Eye (tissue), 1 donor: ENCODE measurements at regions not wholly inside any gene's neighbourhood (a gene's known extent, or its start where the extent isn't known, plus 50 kb on each side); places are given as distances from the start of the nearest gene placed in this dataset.

ENCODE experiments used
- DNase-seq: peaks from one replicate; pipeline ENCODE4 v3.0.0-alpha.2; 2015

GRCh38 chr3:107892955-107893624 is 197.7 kb downstream of the CD47 start:
- no peak for DNase-seq

GRCh38 chr3:107884719-107885460 is 205.9 kb downstream of the CD47 start:
- DNase-seq = peak; percentile 35

- DNase-seq = no peak
Measured at GRCh38 chr3:107884028-107884427, 206.8 kb downstream of the CD47 start.

GRCh38 chr3:107882881-107883280 is 207.9 kb downstream of the CD47 start:
- DNase-seq = no peak

- no peak for DNase-seq
Measured at GRCh38 chr3:107882261-107882660, 208.6 kb downstream of the CD47 start.

- no peak for DNase-seq
Measured at GRCh38 chr3:107881509-107881908, 209.3 kb downstream of the CD47 start.

GRCh38 chr3:107880702-107881101 is 210.1 kb downstream of the CD47 start:
- DNase-seq = no peak

GRCh38 chr3:107877936-107878335 is 212.9 kb downstream of the CD47 start:
- DNase-seq = no peak

GRCh38 chr3:107870943-107871638 is 219.7 kb downstream of the CD47 start:
- DNase-seq = no peak

- no peak for DNase-seq
Measured at GRCh38 chr3:107870096-107870495, 220.7 kb downstream of the CD47 start.

GRCh38 chr3:107868449-107868848 is 222.4 kb downstream of the CD47 start:
- no peak for DNase-seq

GRCh38 chr3:107861904-107862303 is 228.9 kb downstream of the CD47 start:
- DNase-seq = no peak

- DNase-seq = no peak
Measured at GRCh38 chr3:107861422-107861821, 229.4 kb downstream of the CD47 start.
